Lower leg skin (tissue), 3 donors: ENCODE measurements at regions not wholly inside any gene's neighbourhood (a gene's known extent, or its start where the extent isn't known, plus 50 kb on each side); places are given as distances from the start of the nearest gene placed in this dataset.

ENCODE experiments used
- CTCF ChIP-seq, 3 donors: fragments of 450-650 bp; IDR thresholded peaks; one replicate each; pipeline ENCODE4 v1.5.1; 2016; ENCODE audit warnings: antibody characterized with exemption in 3 of 3, mild to moderate bottlenecking in 3 of 3, moderate library complexity in 2 of 3
- POLR2A ChIP-seq, 2 donors: fragments of 450-650 bp; IDR thresholded peaks; one replicate each; pipeline ENCODE4 v1.6.1; 2016 to 2017; ENCODE audit warnings: antibody characterized with exemption in 2 of 2, mild to moderate bottlenecking in 1 of 2, moderate library complexity in 1 of 2

DNA sequence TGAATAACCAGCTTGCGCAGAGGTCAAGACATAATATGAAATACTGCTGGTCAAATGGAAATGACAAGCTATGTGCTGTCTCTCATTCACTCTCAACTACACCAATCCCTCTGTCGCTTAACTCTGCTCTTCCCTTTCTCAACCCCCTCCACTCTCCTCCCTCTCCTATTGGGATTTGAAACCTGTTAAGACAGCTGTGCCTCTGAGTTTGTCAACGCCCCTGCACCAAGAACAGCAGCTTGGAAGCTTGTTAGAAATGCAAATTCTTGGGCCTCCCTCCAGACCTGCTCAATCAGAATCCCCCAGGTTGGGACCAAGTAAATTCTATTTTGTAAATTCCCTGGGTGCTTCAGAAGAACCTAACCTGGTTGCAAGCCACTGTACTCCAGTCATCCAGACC is 149.7 kb upstream of the ATP2B2 start:
- TF ChIP-seq POLR2A (IDR thresholded peaks at IDR 0.05) (no peak), CTCF (IDR thresholded peaks at IDR 0.05) (no peak)
